ENCODE measurements at regions not wholly inside any gene's neighbourhood (a gene's known extent, or its start where the extent isn't known, plus 50 kb on each side); places are given as distances from the start of the nearest gene placed in this dataset.

DNA sequence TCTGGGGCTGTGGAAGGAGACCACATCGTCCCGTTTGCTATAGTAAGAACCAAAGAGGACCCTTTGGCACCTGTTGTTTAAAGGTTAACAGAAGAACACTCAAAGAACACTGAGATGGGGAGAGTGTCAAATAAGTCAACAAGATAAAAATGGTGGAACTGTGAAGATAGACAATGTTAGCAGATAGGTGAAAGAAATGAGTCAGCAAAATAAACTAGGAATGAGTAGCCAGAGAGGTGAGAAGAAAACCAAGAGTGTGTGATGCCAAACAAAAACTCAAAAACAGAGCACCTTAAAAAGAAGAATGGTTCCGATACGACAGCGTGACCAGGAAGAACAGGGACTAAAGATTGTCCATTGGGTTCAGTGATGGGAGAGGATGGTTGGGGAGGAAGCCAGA lies 74.7 kb upstream of the PIWIL1 start:
- peaks cover 0 to 9% (median 2%) of the 10 kb centered on the region in 4 donors for H3K27me3 ChIP-seq (ENCODE audit: control insufficient read depth in 4 of 4, insufficient read depth in 4 of 4, low read length in 3 of 4)
- no peaks in the 10 kb centered on the region for H3K4me1 ChIP-seq (ENCODE audit: control insufficient read depth in 4 of 4, insufficient read depth in 4 of 4, low read length in 3 of 4)
- H3K27ac ChIP-seq (ENCODE audit: low read depth in 1 of 2, low read length in 2 of 2), result no peak overlapping the region
- TF ChIP-seq FOXA1 (IDR thresholded peaks at IDR 0.05), result no peak
- TF ChIP-seq HNF4G (IDR thresholded peaks at IDR 0.05), result no peak
- TF ChIP-seq, protein P1, sequence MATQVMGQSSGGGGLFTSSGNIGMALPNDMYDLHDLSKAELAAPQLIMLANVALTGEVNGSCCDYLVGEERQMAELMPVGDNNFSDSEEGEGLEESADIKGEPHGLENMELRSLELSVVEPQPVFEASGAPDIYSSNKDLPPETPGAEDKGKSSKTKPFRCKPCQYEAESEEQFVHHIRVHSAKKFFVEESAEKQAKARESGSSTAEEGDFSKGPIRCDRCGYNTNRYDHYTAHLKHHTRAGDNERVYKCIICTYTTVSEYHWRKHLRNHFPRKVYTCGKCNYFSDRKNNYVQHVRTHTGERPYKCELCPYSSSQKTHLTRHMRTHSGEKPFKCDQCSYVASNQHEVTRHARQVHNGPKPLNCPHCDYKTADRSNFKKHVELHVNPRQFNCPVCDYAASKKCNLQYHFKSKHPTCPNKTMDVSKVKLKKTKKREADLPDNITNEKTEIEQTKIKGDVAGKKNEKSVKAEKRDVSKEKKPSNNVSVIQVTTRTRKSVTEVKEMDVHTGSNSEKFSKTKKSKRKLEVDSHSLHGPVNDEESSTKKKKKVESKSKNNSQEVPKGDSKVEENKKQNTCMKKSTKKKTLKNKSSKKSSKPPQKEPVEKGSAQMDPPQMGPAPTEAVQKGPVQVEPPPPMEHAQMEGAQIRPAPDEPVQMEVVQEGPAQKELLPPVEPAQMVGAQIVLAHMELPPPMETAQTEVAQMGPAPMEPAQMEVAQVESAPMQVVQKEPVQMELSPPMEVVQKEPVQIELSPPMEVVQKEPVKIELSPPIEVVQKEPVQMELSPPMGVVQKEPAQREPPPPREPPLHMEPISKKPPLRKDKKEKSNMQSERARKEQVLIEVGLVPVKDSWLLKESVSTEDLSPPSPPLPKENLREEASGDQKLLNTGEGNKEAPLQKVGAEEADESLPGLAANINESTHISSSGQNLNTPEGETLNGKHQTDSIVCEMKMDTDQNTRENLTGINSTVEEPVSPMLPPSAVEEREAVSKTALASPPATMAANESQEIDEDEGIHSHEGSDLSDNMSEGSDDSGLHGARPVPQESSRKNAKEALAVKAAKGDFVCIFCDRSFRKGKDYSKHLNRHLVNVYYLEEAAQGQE (IDR thresholded peaks at IDR 0.05), result no peak
- no peak for TF ChIP-seq HNF4A (conservative IDR thresholded peaks at IDR 0.05)
- TF ChIP-seq RAD21 (IDR thresholded peaks at IDR 0.05), result no peak
- no peak for TF ChIP-seq GABPA (IDR thresholded peaks at IDR 0.05 in 1 of 2, conservative IDR thresholded peaks at IDR 0.05 in 1 of 2)
- TF ChIP-seq RXRA (IDR thresholded peaks at IDR 0.05), result no peak
- TF ChIP-seq, protein P2, sequence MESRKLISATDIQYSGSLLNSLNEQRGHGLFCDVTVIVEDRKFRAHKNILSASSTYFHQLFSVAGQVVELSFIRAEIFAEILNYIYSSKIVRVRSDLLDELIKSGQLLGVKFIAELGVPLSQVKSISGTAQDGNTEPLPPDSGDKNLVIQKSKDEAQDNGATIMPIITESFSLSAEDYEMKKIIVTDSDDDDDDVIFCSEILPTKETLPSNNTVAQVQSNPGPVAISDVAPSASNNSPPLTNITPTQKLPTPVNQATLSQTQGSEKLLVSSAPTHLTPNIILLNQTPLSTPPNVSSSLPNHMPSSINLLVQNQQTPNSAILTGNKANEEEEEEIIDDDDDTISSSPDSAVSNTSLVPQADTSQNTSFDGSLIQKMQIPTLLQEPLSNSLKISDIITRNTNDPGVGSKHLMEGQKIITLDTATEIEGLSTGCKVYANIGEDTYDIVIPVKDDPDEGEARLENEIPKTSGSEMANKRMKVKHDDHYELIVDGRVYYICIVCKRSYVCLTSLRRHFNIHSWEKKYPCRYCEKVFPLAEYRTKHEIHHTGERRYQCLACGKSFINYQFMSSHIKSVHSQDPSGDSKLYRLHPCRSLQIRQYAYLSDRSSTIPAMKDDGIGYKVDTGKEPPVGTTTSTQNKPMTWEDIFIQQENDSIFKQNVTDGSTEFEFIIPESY (IDR thresholded peaks at IDR 0.05), result no peak
- TF ChIP-seq FOXA2 (IDR thresholded peaks at IDR 0.05), result no peak
- no peak for TF ChIP-seq EGR1 (IDR thresholded peaks at IDR 0.05; ENCODE audit: low read depth in 2 of 2)
- DNase-seq (ENCODE audit: low spot score), result no peak
- no peaks in the 10 kb centered on the region for H3K9me3 ChIP-seq (ENCODE audit: control insufficient read depth in 4 of 4, low read length in 3 of 4)
- WGBS, result 52% methylated on average over 5 of the region's 5 CpGs
- no peak overlapping the region for H3K9ac ChIP-seq (ENCODE audit: low read depth in 1 of 2, low read length in 2 of 2)
- no peaks in the 10 kb centered on the region for H3K36me3 ChIP-seq (ENCODE audit: control insufficient read depth in 4 of 4, insufficient read depth in 3 of 4, low read depth in 1 of 4, low read length in 3 of 4)
- H3K4me3 ChIP-seq (ENCODE audit: low read depth in 1 of 3, low read length in 3 of 3), result no peak overlapping the region

DNA sequence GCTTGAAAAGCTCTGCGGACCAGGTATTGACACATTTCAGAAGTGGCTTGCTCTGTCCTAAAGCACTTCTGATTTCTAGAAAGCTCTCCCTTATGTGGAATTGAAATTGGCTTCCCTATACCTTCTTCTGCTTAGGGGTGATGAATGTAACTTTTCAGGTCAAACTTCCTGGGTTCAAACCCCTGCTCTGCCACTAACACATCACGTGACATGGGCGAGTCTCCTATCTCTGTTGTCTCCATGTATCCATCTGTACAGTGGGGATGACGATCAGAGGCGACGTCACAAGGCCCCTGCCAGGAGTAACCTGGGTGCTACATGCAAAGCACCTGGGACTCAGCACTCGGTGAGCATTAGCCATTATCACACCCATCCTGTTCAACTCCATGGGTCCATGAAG lies 73.7 kb upstream of the PIWIL1 start:
- H3K4me1 ChIP-seq (ENCODE audit: control insufficient read depth in 4 of 4, insufficient read depth in 4 of 4, low read length in 3 of 4), result no peaks in the 10 kb centered on the region
- no peak for DNase-seq (ENCODE audit: low spot score)
- H3K9ac ChIP-seq (ENCODE audit: low read depth in 1 of 2, low read length in 2 of 2), result no peak overlapping the region
- peaks cover 0 to 9% (median 2%) of the 10 kb centered on the region in 4 donors for H3K27me3 ChIP-seq (ENCODE audit: control insufficient read depth in 4 of 4, insufficient read depth in 4 of 4, low read length in 3 of 4)
- no peaks in the 10 kb centered on the region for H3K9me3 ChIP-seq (ENCODE audit: control insufficient read depth in 4 of 4, low read length in 3 of 4)
- TF ChIP-seq FOXA1 (IDR thresholded peaks at IDR 0.05) (no peak), FOXA2 (IDR thresholded peaks at IDR 0.05) (no peak), GABPA (IDR thresholded peaks at IDR 0.05 in 1 of 2, conservative IDR thresholded peaks at IDR 0.05 in 1 of 2) (no peak), JUND (IDR thresholded peaks at IDR 0.05) (no peak)
- TF ChIP-seq, protein P2 (IDR thresholded peaks at IDR 0.05), result no peak
- TF ChIP-seq, protein P3, sequence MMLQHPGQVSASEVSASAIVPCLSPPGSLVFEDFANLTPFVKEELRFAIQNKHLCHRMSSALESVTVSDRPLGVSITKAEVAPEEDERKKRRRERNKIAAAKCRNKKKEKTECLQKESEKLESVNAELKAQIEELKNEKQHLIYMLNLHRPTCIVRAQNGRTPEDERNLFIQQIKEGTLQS (IDR thresholded peaks at IDR 0.05), result no peak
- H3K27ac ChIP-seq (ENCODE audit: low read depth in 1 of 2, low read length in 2 of 2), result no peak overlapping the region
- no peaks in the 10 kb centered on the region for H3K36me3 ChIP-seq (ENCODE audit: control insufficient read depth in 4 of 4, insufficient read depth in 3 of 4, low read depth in 1 of 4, low read length in 3 of 4)
- no peak overlapping the region for H3K4me3 ChIP-seq (ENCODE audit: low read depth in 1 of 3, low read length in 3 of 3)
- WGBS, result 78% methylated on average over 7 of the region's 7 CpGs
